ENCODE measurements at regions not wholly inside any gene's neighbourhood (a gene's known extent, or its start where the extent isn't known, plus 50 kb on each side); places are given as distances from the start of the nearest gene placed in this dataset.

DNA sequence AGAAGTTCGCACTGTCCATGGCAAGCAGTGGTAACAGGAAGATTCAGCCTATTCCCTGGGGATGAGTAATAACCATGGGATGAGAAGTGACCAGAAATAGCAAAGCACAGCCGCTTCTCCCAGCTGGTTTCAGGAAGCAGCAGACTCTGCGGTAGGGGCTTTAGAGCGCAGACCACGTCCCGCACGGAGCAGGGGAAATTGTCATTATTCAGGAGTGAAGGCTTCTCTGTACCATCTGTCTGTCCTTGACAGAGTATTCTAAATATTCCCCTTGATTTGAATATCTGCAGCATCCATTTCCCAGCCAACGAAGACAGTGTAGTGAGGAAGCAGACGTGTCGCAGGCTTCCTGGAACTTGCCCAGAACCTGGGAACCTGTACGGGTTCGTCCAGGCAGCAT, 159.6 kb downstream of the NXNL2 start:
- FAIRE-seq = no peak
- POLR2A ChIA-PET = no interaction called here
- no peak overlapping the region for H3K27ac ChIP-seq
- CTCF ChIA-PET = interaction anchor here (1.2 kb wide), 1 partner anchor 13 kb away, joined by 4 read pairs; no protein-coding TSS in a partner anchor
- 81% methylated on average over 12 of the region's 12 CpGs for WGBS (ENCODE audit: missing lambda C conversion rate)
- DNase-seq (ENCODE audit: low read depth in 1 of 2, low spot score in 1 of 2) = no peak
- no peaks in the 10 kb centered on the region for H3K4me1 ChIP-seq
- H3K4me2 ChIP-seq = no peak overlapping the region
- TF ChIP-seq HOXB13 (CRISPR knock-in tag; IDR thresholded peaks at IDR 0.05; ENCODE audit: low read depth) (no peak), SMC3 (IDR thresholded peaks at IDR 0.05) (no peak), PHF8 (IDR thresholded peaks at IDR 0.05; ENCODE audit: borderline replicate concordance, low read depth) (no peak), ELK1 (IDR thresholded peaks at IDR 0.05; ENCODE audit: low read depth, low read length) (no peak), JUN (IDR thresholded peaks at IDR 0.05) (no peak), HOXB5 (CRISPR knock-in tag; IDR thresholded peaks at IDR 0.05) (no peak), ZNF302 (CRISPR knock-in tag; IDR thresholded peaks at IDR 0.05) (no peak), MAX (IDR thresholded peaks at IDR 0.05) (no peak), USF2 (IDR thresholded peaks at IDR 0.05) (no peak), KDM5A (IDR thresholded peaks at IDR 0.05) (no peak), EHMT2 (IDR thresholded peaks at IDR 0.05; ENCODE audit: low read depth) (no peak), HOXA7 (CRISPR knock-in tag; IDR thresholded peaks at IDR 0.05) (no peak), EHF (CRISPR knock-in tag; IDR thresholded peaks at IDR 0.05) (no peak), POLR2A (IDR thresholded peaks at IDR 0.05; ENCODE audit: low read length) (no peak), RFX5 (IDR thresholded peaks at IDR 0.05) (no peak)
- TF ChIP-seq, protein P1, sequence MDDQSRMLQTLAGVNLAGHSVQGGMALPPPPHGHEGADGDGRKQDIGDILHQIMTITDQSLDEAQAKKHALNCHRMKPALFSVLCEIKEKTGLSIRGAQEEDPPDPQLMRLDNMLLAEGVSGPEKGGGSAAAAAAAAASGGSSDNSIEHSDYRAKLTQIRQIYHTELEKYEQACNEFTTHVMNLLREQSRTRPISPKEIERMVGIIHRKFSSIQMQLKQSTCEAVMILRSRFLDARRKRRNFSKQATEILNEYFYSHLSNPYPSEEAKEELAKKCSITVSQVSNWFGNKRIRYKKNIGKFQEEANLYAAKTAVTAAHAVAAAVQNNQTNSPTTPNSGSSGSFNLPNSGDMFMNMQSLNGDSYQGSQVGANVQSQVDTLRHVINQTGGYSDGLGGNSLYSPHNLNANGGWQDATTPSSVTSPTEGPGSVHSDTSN (IDR thresholded peaks at IDR 0.05) = no peak
- peaks cover 16% of the 10 kb centered on the region; the same call in 1 of the 3 replicates for H3K9me3 ChIP-seq
- no peak overlapping the region for H3K4me3 ChIP-seq
- ATAC-seq = no peak

DNA sequence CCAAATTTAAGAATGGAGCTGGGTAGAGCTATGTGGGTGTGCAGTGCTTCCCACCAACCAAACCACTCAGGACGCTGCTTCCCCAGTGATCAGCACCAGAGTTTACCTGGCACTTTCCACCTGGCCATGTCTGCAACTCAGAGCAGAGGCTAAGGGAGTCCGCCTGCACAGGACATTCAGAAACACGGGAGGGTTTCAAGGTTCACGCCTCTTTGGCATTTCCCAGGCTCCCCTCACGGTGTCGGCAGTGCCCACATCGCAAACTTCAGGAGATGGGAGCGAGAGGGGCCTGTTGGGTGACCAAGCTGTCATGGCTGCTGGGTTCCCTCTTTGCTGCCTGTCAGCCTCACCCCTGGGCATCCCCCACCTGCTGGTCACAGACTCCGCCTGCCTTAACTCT, 161.5 kb downstream of the NXNL2 start:
- WGBS (ENCODE audit: missing lambda C conversion rate) = 65% methylated on average over 9 of the region's 9 CpGs
- TF ChIP-seq FOSL2 (IDR thresholded peaks at IDR 0.05) = no peak
- TF ChIP-seq FOSL2 (CRISPR knock-in tag; IDR thresholded peaks at IDR 0.05) = no peak
- no peak for TF ChIP-seq HOXA7 (CRISPR knock-in tag; IDR thresholded peaks at IDR 0.05)
- TF ChIP-seq CHD2 (IDR thresholded peaks at IDR 0.05; ENCODE audit: low read length, partially characterized antibody) = no peak
- no peak for TF ChIP-seq JUN (IDR thresholded peaks at IDR 0.05)
- no peak for TF ChIP-seq NFE2L2 (conservative IDR thresholded peaks at IDR 0.05; ENCODE audit: low read length)
- TF ChIP-seq MYC (IDR thresholded peaks at IDR 0.05; ENCODE audit: borderline replicate concordance, low read length) = no peak
- TF ChIP-seq NR3C1 (IDR thresholded peaks at IDR 0.05) = no peak
- TF ChIP-seq MAX (IDR thresholded peaks at IDR 0.05) = no peak
- TF ChIP-seq ZFP36 (IDR thresholded peaks at IDR 0.05; ENCODE audit: borderline replicate concordance, partially characterized antibody) = no peak
- no peak for TF ChIP-seq HDAC2 (IDR thresholded peaks at IDR 0.05)
- no peak for TF ChIP-seq MAZ (IDR thresholded peaks at IDR 0.05; ENCODE audit: borderline replicate concordance, low read depth, low read length)
- TF ChIP-seq ELK1 (IDR thresholded peaks at IDR 0.05; ENCODE audit: low read depth, low read length) = no peak
- ChIA-PET POLR2A (no interaction called here), CTCF (no interaction called here)
- no peak overlapping the region for H3K27ac ChIP-seq
- DNase-seq (ENCODE audit: low read depth in 1 of 2, low spot score in 1 of 2) (no peak), FAIRE-seq (no peak), ATAC-seq (no peak)
- H3K4me3 ChIP-seq = no peak overlapping the region
- H3K9me3 ChIP-seq = peaks cover 20% of the 10 kb centered on the region; the same call in 1 of the 3 replicates
- H3K4me1 ChIP-seq = no peaks in the 10 kb centered on the region
- H3K4me2 ChIP-seq = no peak overlapping the region
